ENCODE measurements at regions not wholly inside any gene's neighbourhood (a gene's known extent, or its start where the extent isn't known, plus 50 kb on each side); places are given as distances from the start of the nearest gene placed in this dataset.

GRCh38 chr6:72504406-72504805 lies 117.5 kb upstream of the KCNQ5 start:
- TF ChIP-seq CTCF (IDR thresholded peaks at IDR 0.05) (no peak), POLR2A (IDR thresholded peaks at IDR 0.05) (no peak)

Data from body of pancreas (tissue), 4 donors.